ENCODE measurements at regions not wholly inside any gene's neighbourhood (a gene's known extent, or its start where the extent isn't known, plus 50 kb on each side); places are given as distances from the start of the nearest gene placed in this dataset.

DNA sequence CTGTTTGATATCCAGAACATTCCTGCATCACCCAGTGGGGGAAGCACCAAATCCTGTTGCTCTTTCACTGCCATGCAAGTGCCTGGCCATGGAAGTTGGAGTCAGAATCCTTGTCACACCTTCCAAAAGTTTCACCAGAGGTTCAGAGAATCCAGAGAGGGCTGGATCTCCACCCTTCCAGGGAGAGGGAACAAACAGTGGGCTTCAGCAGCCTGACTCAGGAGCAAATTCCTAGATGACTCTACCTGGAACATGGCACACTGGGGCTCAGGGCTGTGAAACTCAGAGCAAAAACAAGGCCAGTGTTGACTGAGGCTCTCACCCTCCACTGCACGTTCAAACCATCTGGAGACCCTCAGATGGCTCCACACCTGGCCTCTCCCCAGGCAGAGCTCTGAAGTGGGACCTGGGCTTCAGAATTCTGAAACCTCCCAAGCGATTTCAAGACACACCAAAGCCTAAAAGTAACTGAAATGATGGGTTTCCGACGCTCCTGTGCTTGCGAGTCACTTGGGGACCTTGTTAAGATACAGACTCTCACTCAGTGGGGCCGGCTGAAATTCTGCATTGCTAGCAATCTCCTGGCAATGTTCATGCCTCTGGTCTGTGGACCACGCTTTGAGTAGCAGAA lies 205.9 kb downstream of the AUH start:
- H3K27me3 ChIP-seq (ENCODE audit: insufficient read depth): no peaks in the 10 kb centered on the region
- H3K9ac ChIP-seq: no peak overlapping the region
- H3K4me2 ChIP-seq: no peak overlapping the region
- H3K27ac ChIP-seq (ENCODE audit: low read depth in 2 of 2, low read length in 1 of 2): no peak overlapping the region
- no peaks in the 10 kb centered on the region for H3K4me1 ChIP-seq (ENCODE audit: control insufficient read depth in 1 of 2, insufficient read depth in 2 of 2, low read depth in 1 of 2, low read length in 1 of 2)
- H3F3A ChIP-seq (replicated peaks; ENCODE audit: insufficient read depth): no peaks in the 10 kb centered on the region
- DNase-seq: no peak
- no peaks in the 10 kb centered on the region for H3K9me2 ChIP-seq
- TF ChIP-seq, protein P1, sequence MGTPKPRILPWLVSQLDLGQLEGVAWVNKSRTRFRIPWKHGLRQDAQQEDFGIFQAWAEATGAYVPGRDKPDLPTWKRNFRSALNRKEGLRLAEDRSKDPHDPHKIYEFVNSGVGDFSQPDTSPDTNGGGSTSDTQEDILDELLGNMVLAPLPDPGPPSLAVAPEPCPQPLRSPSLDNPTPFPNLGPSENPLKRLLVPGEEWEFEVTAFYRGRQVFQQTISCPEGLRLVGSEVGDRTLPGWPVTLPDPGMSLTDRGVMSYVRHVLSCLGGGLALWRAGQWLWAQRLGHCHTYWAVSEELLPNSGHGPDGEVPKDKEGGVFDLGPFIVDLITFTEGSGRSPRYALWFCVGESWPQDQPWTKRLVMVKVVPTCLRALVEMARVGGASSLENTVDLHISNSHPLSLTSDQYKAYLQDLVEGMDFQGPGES (IDR thresholded peaks at IDR 0.05; ENCODE audit: low read depth, low read length): no peak
- TF ChIP-seq ELF1 (IDR thresholded peaks at IDR 0.05): no peak
- TF ChIP-seq GATA2 (CRISPR knock-in tag; IDR thresholded peaks at IDR 0.05): no peak
- no peak for TF ChIP-seq EP300 (IDR thresholded peaks at IDR 0.05; ENCODE audit: borderline replicate concordance in 1 of 2, low read depth in 1 of 2, low read length in 1 of 2)
- TF ChIP-seq POLR2AphosphoS5 (IDR thresholded peaks at IDR 0.05; ENCODE audit: low read depth, low read length): no peak
- TF ChIP-seq RAD21 (IDR thresholded peaks at IDR 0.05; ENCODE audit: low read length): no peak
- TF ChIP-seq, protein P2, sequence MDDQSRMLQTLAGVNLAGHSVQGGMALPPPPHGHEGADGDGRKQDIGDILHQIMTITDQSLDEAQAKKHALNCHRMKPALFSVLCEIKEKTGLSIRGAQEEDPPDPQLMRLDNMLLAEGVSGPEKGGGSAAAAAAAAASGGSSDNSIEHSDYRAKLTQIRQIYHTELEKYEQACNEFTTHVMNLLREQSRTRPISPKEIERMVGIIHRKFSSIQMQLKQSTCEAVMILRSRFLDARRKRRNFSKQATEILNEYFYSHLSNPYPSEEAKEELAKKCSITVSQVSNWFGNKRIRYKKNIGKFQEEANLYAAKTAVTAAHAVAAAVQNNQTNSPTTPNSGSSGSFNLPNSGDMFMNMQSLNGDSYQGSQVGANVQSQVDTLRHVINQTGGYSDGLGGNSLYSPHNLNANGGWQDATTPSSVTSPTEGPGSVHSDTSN (IDR thresholded peaks at IDR 0.05): no peak
- no peak for TF ChIP-seq MEF2A (IDR thresholded peaks at IDR 0.05; ENCODE audit: borderline replicate concordance, low read depth)
- no peak for TF ChIP-seq RXRA (IDR thresholded peaks at IDR 0.05; ENCODE audit: borderline replicate concordance, low read depth)
- no peak for TF ChIP-seq RCOR1 (IDR thresholded peaks at IDR 0.05; ENCODE audit: low read length)
- no peak for TF ChIP-seq NRF1 (IDR thresholded peaks at IDR 0.05; ENCODE audit: low read depth, low read length)
- TF ChIP-seq, protein P3, sequence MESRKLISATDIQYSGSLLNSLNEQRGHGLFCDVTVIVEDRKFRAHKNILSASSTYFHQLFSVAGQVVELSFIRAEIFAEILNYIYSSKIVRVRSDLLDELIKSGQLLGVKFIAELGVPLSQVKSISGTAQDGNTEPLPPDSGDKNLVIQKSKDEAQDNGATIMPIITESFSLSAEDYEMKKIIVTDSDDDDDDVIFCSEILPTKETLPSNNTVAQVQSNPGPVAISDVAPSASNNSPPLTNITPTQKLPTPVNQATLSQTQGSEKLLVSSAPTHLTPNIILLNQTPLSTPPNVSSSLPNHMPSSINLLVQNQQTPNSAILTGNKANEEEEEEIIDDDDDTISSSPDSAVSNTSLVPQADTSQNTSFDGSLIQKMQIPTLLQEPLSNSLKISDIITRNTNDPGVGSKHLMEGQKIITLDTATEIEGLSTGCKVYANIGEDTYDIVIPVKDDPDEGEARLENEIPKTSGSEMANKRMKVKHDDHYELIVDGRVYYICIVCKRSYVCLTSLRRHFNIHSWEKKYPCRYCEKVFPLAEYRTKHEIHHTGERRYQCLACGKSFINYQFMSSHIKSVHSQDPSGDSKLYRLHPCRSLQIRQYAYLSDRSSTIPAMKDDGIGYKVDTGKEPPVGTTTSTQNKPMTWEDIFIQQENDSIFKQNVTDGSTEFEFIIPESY (IDR thresholded peaks at IDR 0.05; ENCODE audit: borderline replicate concordance, low read depth): no peak
- no peak for TF ChIP-seq FOSL2 (IDR thresholded peaks at IDR 0.05; ENCODE audit: borderline replicate concordance, low read depth)
- TF ChIP-seq MXI1 (IDR thresholded peaks at IDR 0.05; ENCODE audit: low read depth, low read length): no peak
- TF ChIP-seq, protein P4, sequence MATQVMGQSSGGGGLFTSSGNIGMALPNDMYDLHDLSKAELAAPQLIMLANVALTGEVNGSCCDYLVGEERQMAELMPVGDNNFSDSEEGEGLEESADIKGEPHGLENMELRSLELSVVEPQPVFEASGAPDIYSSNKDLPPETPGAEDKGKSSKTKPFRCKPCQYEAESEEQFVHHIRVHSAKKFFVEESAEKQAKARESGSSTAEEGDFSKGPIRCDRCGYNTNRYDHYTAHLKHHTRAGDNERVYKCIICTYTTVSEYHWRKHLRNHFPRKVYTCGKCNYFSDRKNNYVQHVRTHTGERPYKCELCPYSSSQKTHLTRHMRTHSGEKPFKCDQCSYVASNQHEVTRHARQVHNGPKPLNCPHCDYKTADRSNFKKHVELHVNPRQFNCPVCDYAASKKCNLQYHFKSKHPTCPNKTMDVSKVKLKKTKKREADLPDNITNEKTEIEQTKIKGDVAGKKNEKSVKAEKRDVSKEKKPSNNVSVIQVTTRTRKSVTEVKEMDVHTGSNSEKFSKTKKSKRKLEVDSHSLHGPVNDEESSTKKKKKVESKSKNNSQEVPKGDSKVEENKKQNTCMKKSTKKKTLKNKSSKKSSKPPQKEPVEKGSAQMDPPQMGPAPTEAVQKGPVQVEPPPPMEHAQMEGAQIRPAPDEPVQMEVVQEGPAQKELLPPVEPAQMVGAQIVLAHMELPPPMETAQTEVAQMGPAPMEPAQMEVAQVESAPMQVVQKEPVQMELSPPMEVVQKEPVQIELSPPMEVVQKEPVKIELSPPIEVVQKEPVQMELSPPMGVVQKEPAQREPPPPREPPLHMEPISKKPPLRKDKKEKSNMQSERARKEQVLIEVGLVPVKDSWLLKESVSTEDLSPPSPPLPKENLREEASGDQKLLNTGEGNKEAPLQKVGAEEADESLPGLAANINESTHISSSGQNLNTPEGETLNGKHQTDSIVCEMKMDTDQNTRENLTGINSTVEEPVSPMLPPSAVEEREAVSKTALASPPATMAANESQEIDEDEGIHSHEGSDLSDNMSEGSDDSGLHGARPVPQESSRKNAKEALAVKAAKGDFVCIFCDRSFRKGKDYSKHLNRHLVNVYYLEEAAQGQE (IDR thresholded peaks at IDR 0.05; ENCODE audit: low read depth, low read length): no peak
- no peak for TF ChIP-seq RFX5 (IDR thresholded peaks at IDR 0.05; ENCODE audit: low read length)
- no peak for TF ChIP-seq NFIC (IDR thresholded peaks at IDR 0.05; ENCODE audit: borderline replicate concordance)
- TF ChIP-seq CHD2 (IDR thresholded peaks at IDR 0.05; ENCODE audit: low read length, partially characterized antibody): no peak
- TF ChIP-seq JUND (IDR thresholded peaks at IDR 0.05): no peak
- H3K36me3 ChIP-seq (replicated peaks in 1 of 2; ENCODE audit: control insufficient read depth in 1 of 2, insufficient read depth in 2 of 2, low read length in 1 of 2): no peaks in the 10 kb centered on the region
- ChIA-PET CTCF (interaction anchor here (1.4 kb wide), 1 partner anchor 119 kb away, joined by 3 read pairs; no protein-coding TSS in a partner anchor), POLR2A (no interaction called here)
- 67% methylated on average over 7 of the region's 7 CpGs for WGBS (ENCODE audit: low lambda C conversion rate)
- H4K20me1 ChIP-seq (ENCODE audit: insufficient read depth): no peaks in the 10 kb centered on the region
- H3K4me3 ChIP-seq (ENCODE audit: low read depth in 2 of 2, low read length in 1 of 2): no peak overlapping the region
- H3K79me2 ChIP-seq (ENCODE audit: insufficient read depth): no peaks in the 10 kb centered on the region
- H3K9me3 ChIP-seq: no peaks in the 10 kb centered on the region
- no peak overlapping the region for H2AFZ ChIP-seq (ENCODE audit: low read depth)
